Aorta (tissue), 5 donors: ENCODE measurements at regions not wholly inside any gene's neighbourhood (a gene's known extent, or its start where the extent isn't known, plus 50 kb on each side); places are given as distances from the start of the nearest gene placed in this dataset.

Source experiments
- ATAC-seq: fragments of 200-7000 bp; cut with Tn5 transposase; one replicate; pipeline ENCODE4 v1.9.1; 2022; ENCODE audit warnings: moderate library complexity; ENCODE audit not compliant: low FRiP score
- DNase-seq, 2 donors: peaks; one replicate each; pipeline ENCODE4 v3.0.0-alpha.2; 2020
- H3K27ac ChIP-seq, 2 donors: one replicate each; pipeline ENCODE4 v1.5.1; 2013; ENCODE audit warnings: low read length in 2 of 2, mild to moderate bottlenecking in 2 of 2, moderate library complexity in 2 of 2, control low read depth in 1 of 2, inconsistent platforms in 1 of 2, low read depth in 1 of 2
- H3K27me3 ChIP-seq, 2 donors: one replicate each; pipeline ENCODE4 v1.6.1; 2013; ENCODE audit warnings: control low read depth in 1 of 2, low read length in 1 of 2, mild to moderate bottlenecking in 1 of 2, moderate library complexity in 1 of 2; ENCODE audit not compliant: insufficient read depth in 2 of 2, control insufficient read depth in 1 of 2
- H3K36me3 ChIP-seq, 2 donors: one replicate each; pipeline ENCODE4 v1.6.1; 2013; ENCODE audit warnings: control low read depth in 1 of 2, low read length in 1 of 2, mild to moderate bottlenecking in 1 of 2; ENCODE audit not compliant: insufficient read depth in 2 of 2, control insufficient read depth in 1 of 2
- H3K4me1 ChIP-seq, 2 donors: one replicate each; pipeline ENCODE4 v1.6.1; 2013; ENCODE audit warnings: low read length in 2 of 2, control low read depth in 1 of 2, mild to moderate bottlenecking in 1 of 2, moderate library complexity in 1 of 2; ENCODE audit not compliant: insufficient read depth in 2 of 2, control insufficient read depth in 1 of 2
- H3K4me3 ChIP-seq, 2 donors: one replicate each; pipeline ENCODE4 v1.5.1; 2013; ENCODE audit warnings: low read length in 2 of 2, control low read depth in 1 of 2, mild to moderate bottlenecking in 1 of 2
- H3K9me3 ChIP-seq: one replicate; pipeline ENCODE4 v1.6.1; 2013; ENCODE audit warnings: mild to moderate bottlenecking, low read length; ENCODE audit not compliant: control insufficient read depth
- WGBS, 2 donors: extraction: QIAGEN DNeasy Blood & Tissue Kit; methylation state at CpG; one replicate each; pipeline ENCODE4 v1.1.7; 2013; 5-methylcytosine and 5-hydroxymethylcytosine counted together
- intact Hi-C, 2 donors: fragments of 100-400 bp; cut with DNase I; formaldehyde crosslinking; loops; one replicate each; pipeline versions ENCODE4 v1.14.2 to v1.15.0; 2022
- donor health status: healthy with polysubstance abuse.
- donor health status: Bipolar disorder and iron deficiency.
- donor health status: DM: no; HTN: no; CAD: no.
- donor health status: DM: no; HTN: no; CAD: no.
- donor health status: DM: yes; HTN: yes; CAD: no.

GRCh38 chr3:182668974-182669373 lies 124.3 kb upstream of the ATP11B start:
- Histone ChIP-seq H3K36me3 (no peaks in the 10 kb centered on the region), H3K9me3 (no peaks in the 10 kb centered on the region), H3K4me1 (no peaks in the 10 kb centered on the region), H3K27me3 (no peaks in the 10 kb centered on the region), H3K4me3 (no peak overlapping the region), H3K27ac (no peak overlapping the region)
- ATAC-seq (no peak), DNase-seq (no peak)
- intact Hi-C loops = no loop called here

- intact Hi-C loops = loop anchor here in 1 of 2 donors (10.0 kb wide), 1 partner anchor 1467 kb away; no protein-coding TSS in a partner anchor
- 57 to 60% methylated on average over 2 of the region's 2 CpGs for WGBS, 2 donors
- no peak for ATAC-seq
These were observed 121.8 kb upstream of the ATP11B start for GRCh38 chr3:182671541-182671940.

GRCh38 chr3:182671942-182672341 lies 121.4 kb upstream of the ATP11B start:
- intact Hi-C loops = loop anchor here in 1 of 2 donors (10.0 kb wide), 1 partner anchor 1467 kb away; no protein-coding TSS in a partner anchor
- H3K4me1 ChIP-seq = no peaks in the 10 kb centered on the region
- ATAC-seq (no peak), DNase-seq (no peak)
- H3K4me3 ChIP-seq = no peak overlapping the region
- 57 to 58% methylated on average over 5 of the region's 5 CpGs for WGBS, 2 donors
- H3K9me3 ChIP-seq = no peaks in the 10 kb centered on the region
- no peak overlapping the region for H3K27ac ChIP-seq
- no peaks in the 10 kb centered on the region for H3K36me3 ChIP-seq
- H3K27me3 ChIP-seq = no peaks in the 10 kb centered on the region

More at GRCh38 chr3:182671541-182671940, 121.8 kb upstream of the ATP11B start:
- Histone ChIP-seq H3K27ac (no peak overlapping the region), H3K36me3 (no peaks in the 10 kb centered on the region), H3K4me1 (no peaks in the 10 kb centered on the region), H3K9me3 (no peaks in the 10 kb centered on the region), H3K4me3 (no peak overlapping the region), H3K27me3 (no peaks in the 10 kb centered on the region)
- DNase-seq = no peak

- H3K4me1 ChIP-seq = no peaks in the 10 kb centered on the region
- no peak overlapping the region for H3K4me3 ChIP-seq
- H3K36me3 ChIP-seq = no peaks in the 10 kb centered on the region
- DNase-seq = no peak
- no peaks in the 10 kb centered on the region for H3K27me3 ChIP-seq
- ATAC-seq = no peak
- intact Hi-C loops = loop anchor here in 1 of 2 donors (10.0 kb wide), 1 partner anchor 1469 kb away; no protein-coding TSS in a partner anchor
- H3K27ac ChIP-seq = no peak overlapping the region
- H3K9me3 ChIP-seq = no peaks in the 10 kb centered on the region
- 74 to 76% methylated on average over 3 of the region's 3 CpGs for WGBS, 2 donors
These were observed 120.0 kb upstream of the ATP11B start for GRCh38 chr3:182673336-182673735.

GRCh38 chr3:182682263-182683241 lies 110.8 kb upstream of the ATP11B start:
- H3K36me3 ChIP-seq = no peaks in the 10 kb centered on the region
- intact Hi-C loops = loop anchor here (2.0 to 5.0 kb wide), 2 partner anchors 970 to 974 kb away; partner anchors contain the start of gene SOX2 (in 1 of the 2)
- no peaks in the 10 kb centered on the region for H3K4me1 ChIP-seq
- H3K9me3 ChIP-seq = no peaks in the 10 kb centered on the region
- H3K27ac ChIP-seq = no peak overlapping the region
- peak; percentile 68 for ATAC-seq
- peak overlapping the region; percentile 53 to 57 for H3K4me3 ChIP-seq
- no peaks in the 10 kb centered on the region for H3K27me3 ChIP-seq
- 1% methylated on average over 80 of the region's 80 CpGs for WGBS, 2 donors
- DNase-seq = peak; percentile 49 to 84

GRCh38 chr3:182683453-182683852 lies 109.9 kb upstream of the ATP11B start:
- Histone ChIP-seq H3K27ac (no peak overlapping the region), H3K36me3 (no peaks in the 10 kb centered on the region), H3K4me1 (no peaks in the 10 kb centered on the region), H3K27me3 (peaks cover 0 to 1% of the 10 kb centered on the region in 2 donors), H3K4me3 (peak overlapping the region in 1 of 2 donors; percentile 53), H3K9me3 (no peaks in the 10 kb centered on the region)
- peak; percentile 89 for ATAC-seq
- intact Hi-C loops = loop anchor here (2.0 to 5.0 kb wide), 2 partner anchors 971 to 975 kb away; partner anchors contain the start of gene SOX2 (in 1 of the 2)
- WGBS, 2 donors = 1 to 2% methylated on average over 5 of the region's 5 CpGs
- peak in 1 of 2 donors; percentile 47 for DNase-seq

GRCh38 chr3:182683858-182684257 lies 109.4 kb upstream of the ATP11B start:
- Histone ChIP-seq H3K4me1 (no peaks in the 10 kb centered on the region), H3K36me3 (no peaks in the 10 kb centered on the region), H3K4me3 (no peak overlapping the region), H3K9me3 (no peaks in the 10 kb centered on the region), H3K27ac (no peak overlapping the region), H3K27me3 (peaks cover 0 to 1% of the 10 kb centered on the region in 2 donors)
- DNase-seq (no peak), ATAC-seq (no peak)
- intact Hi-C loops = loop anchor here (2.0 to 5.0 kb wide), 2 partner anchors 972 to 975 kb away; partner anchors contain the start of gene SOX2 (in 1 of the 2)
- WGBS, 2 donors = 7 to 20% methylated on average over 1 of the region's 1 CpG

- DNase-seq (no peak), ATAC-seq (no peak)
- H3K9me3 ChIP-seq = no peaks in the 10 kb centered on the region
- H3K27ac ChIP-seq = no peak overlapping the region
- H3K4me3 ChIP-seq = no peak overlapping the region
- 67% methylated on average over 5 of the region's 5 CpGs for WGBS, 2 donors
- no peaks in the 10 kb centered on the region for H3K4me1 ChIP-seq
- H3K27me3 ChIP-seq = peaks cover 0 to 1% of the 10 kb centered on the region in 2 donors
- intact Hi-C loops = loop anchor here in 1 of 2 donors (5.0 kb wide), 1 partner anchor 1474 kb away; no protein-coding TSS in a partner anchor
- H3K36me3 ChIP-seq = no peaks in the 10 kb centered on the region
These were observed 107.0 kb upstream of the ATP11B start for GRCh38 chr3:182686033-182686886.
